EL (cell line): ENCODE measurements at regions not wholly inside any gene's neighbourhood (a gene's known extent, or its start where the extent isn't known, plus 50 kb on each side); places are given as distances from the start of the nearest gene placed in this dataset.

ENCODE experiments used
- DNase-seq: peaks from one replicate; pipeline ENCODE4 v3.0.0-alpha.2; 2016

- DNase-seq, result no peak
Measured at GRCh38 chr3:10555263-10555662, 49.9 kb upstream of the ATP2B2 start.

- DNase-seq, result no peak
Measured at GRCh38 chr3:10556312-10556711, 50.9 kb upstream of the ATP2B2 start.

GRCh38 chr3:10557250-10557649, 51.9 kb upstream of the ATP2B2 start:
- DNase-seq, result no peak

GRCh38 chr3:10557781-10558373, 52.5 kb upstream of the ATP2B2 start:
- peak; percentile 83 for DNase-seq

GRCh38 chr3:10558736-10559135, 53.4 kb upstream of the ATP2B2 start:
- DNase-seq, result no peak

- DNase-seq, result no peak
Measured at GRCh38 chr3:10560060-10560861, 54.9 kb upstream of the ATP2B2 start.

- no peak for DNase-seq
Measured at GRCh38 chr3:10561162-10561945, 56.0 kb upstream of the ATP2B2 start.

- DNase-seq, result no peak
Measured at GRCh38 chr3:10561946-10562560, 56.7 kb upstream of the ATP2B2 start.

- no peak for DNase-seq
Measured at GRCh38 chr3:10563396-10563795, 58.0 kb upstream of the ATP2B2 start.

- DNase-seq, result no peak
Measured at GRCh38 chr3:10565814-10566213, 60.4 kb upstream of the ATP2B2 start.

- DNase-seq, result no peak
Measured at GRCh38 chr3:10566451-10566850, 61.1 kb upstream of the ATP2B2 start.

GRCh38 chr3:10568549-10568948, 63.2 kb upstream of the ATP2B2 start:
- no peak for DNase-seq

- DNase-seq, result no peak
Measured at GRCh38 chr3:10570196-10570946, 65.0 kb upstream of the ATP2B2 start.

GRCh38 chr3:10574101-10574620, 68.8 kb upstream of the ATP2B2 start:
- no peak for DNase-seq

- DNase-seq, result no peak
Measured at GRCh38 chr3:10575601-10576160, 70.3 kb upstream of the ATP2B2 start.

- DNase-seq, result no peak
Measured at GRCh38 chr3:10577486-10577885, 72.1 kb upstream of the ATP2B2 start.

GRCh38 chr3:10580426-10580825, 75.0 kb upstream of the ATP2B2 start:
- no peak for DNase-seq

- DNase-seq, result no peak
Measured at GRCh38 chr3:10581251-10581650, 75.9 kb upstream of the ATP2B2 start.

- no peak for DNase-seq
Measured at GRCh38 chr3:10581716-10582115, 76.3 kb upstream of the ATP2B2 start.

GRCh38 chr3:10582733-10583132, 77.3 kb upstream of the ATP2B2 start:
- no peak for DNase-seq

GRCh38 chr3:10583798-10584708, 78.7 kb upstream of the ATP2B2 start:
- no peak for DNase-seq
